ENCODE measurements at regions not wholly inside any gene's neighbourhood (a gene's known extent, or its start where the extent isn't known, plus 50 kb on each side); places are given as distances from the start of the nearest gene placed in this dataset.

GRCh38 chr3:181417748-181418147, 294.0 kb upstream of the SOX2 start:
- no peak for DNase-seq (ENCODE audit: low read depth)
- Histone ChIP-seq H3K36me3 (ENCODE audit: control insufficient read depth, insufficient read depth, low read length) (no peaks in the 10 kb centered on the region), H3K4me3 (ENCODE audit: low read depth, low read length) (no peak overlapping the region), H3K27me3 (ENCODE audit: control insufficient read depth, insufficient read depth, low read length) (no peaks in the 10 kb centered on the region)
- no peak for TF ChIP-seq CTCF (IDR thresholded peaks at IDR 0.05; ENCODE audit: insufficient read depth, low read depth, low read length)
- ChIA-PET CTCF (interaction anchor here (0.9 kb wide), 1 partner anchor 9 kb away, joined by 3 read pairs; no protein-coding TSS in a partner anchor), POLR2A (no interaction called here)

- DNase-seq (ENCODE audit: low read depth): no peak
- Histone ChIP-seq H3K27me3 (ENCODE audit: control insufficient read depth, insufficient read depth, low read length) (no peaks in the 10 kb centered on the region), H3K36me3 (ENCODE audit: control insufficient read depth, insufficient read depth, low read length) (no peaks in the 10 kb centered on the region), H3K4me3 (ENCODE audit: low read depth, low read length) (no peak overlapping the region)
- ChIA-PET POLR2A (no interaction called here), CTCF (no interaction called here)
- no peak for TF ChIP-seq CTCF (IDR thresholded peaks at IDR 0.05; ENCODE audit: insufficient read depth, low read depth, low read length)
Measured at GRCh38 chr3:181410870-181411269, 300.9 kb upstream of the SOX2 start.

DNA sequence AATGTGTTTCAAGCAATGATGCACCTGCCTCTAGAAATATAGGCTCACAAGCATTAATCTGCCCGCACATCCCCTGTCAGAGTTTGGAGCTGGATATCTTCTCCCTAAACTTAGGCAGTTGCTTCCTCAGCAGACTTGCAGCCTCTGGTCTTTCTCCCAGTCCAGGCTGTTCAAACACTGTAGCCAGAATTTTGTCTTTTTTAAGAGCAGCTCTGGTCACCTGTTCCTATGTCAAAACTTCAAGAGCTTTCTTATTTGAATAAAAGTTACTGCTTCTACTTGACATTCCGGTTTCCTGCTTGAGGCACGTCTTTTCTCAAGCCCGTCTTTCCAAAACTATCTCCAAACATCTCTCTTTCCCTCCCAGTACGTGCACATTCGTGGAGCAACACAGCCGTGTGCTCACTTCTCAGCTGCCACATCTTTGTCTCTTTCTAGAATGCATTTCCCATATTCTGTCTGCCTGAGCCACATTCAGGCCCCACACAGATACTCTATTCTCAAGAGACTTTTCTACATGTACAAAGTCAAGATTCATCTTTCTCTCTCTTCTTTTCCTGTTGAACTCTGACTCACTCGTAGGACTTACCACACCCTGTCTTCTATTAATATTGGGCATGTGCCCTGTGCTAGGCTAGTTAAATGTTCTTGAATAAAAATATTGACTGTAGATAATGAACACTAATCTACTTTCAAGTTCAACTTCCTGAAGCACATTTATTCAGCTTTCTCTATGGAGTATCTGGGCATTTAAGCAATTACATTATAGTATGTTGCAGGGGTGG, 307.7 kb upstream of the SOX2 start:
- no peak overlapping the region for H3K4me3 ChIP-seq (ENCODE audit: low read depth, low read length)
- ChIA-PET POLR2A (no interaction called here), CTCF (no interaction called here)
- no peaks in the 10 kb centered on the region for H3K36me3 ChIP-seq (ENCODE audit: control insufficient read depth, insufficient read depth, low read length)
- DNase-seq (ENCODE audit: low read depth): no peak
- TF ChIP-seq CTCF (IDR thresholded peaks at IDR 0.05; ENCODE audit: insufficient read depth, low read depth, low read length): no peak
- H3K27me3 ChIP-seq (ENCODE audit: control insufficient read depth, insufficient read depth, low read length): no peaks in the 10 kb centered on the region

DNA sequence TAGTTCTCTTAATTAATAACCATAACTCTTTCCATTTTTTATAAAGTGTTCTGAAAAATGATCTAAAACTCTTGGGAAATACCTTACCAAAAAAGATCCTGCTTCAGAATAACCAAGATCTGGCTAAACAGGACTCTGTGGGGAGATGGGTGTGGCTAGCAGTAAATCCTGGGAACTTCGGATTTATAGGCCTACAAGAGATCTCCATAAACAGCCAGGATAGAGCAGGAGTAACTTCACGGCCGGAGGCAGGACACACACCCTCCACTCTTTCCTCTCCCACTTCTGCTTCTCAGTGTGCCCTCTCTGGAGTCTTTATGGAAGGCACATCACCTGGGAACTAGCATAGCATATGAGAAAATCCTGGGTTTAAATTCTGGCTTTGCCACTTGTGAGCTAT, 309.4 kb upstream of the SOX2 start:
- H3K36me3 ChIP-seq (ENCODE audit: control insufficient read depth, insufficient read depth, low read length): no peaks in the 10 kb centered on the region
- H3K27me3 ChIP-seq (ENCODE audit: control insufficient read depth, insufficient read depth, low read length): no peaks in the 10 kb centered on the region
- H3K4me3 ChIP-seq (ENCODE audit: low read depth, low read length): no peak overlapping the region
- ChIA-PET POLR2A (no interaction called here), CTCF (no interaction called here)
- TF ChIP-seq CTCF (IDR thresholded peaks at IDR 0.05; ENCODE audit: insufficient read depth, low read depth, low read length): no peak
- no peak for DNase-seq (ENCODE audit: low read depth)

DNA sequence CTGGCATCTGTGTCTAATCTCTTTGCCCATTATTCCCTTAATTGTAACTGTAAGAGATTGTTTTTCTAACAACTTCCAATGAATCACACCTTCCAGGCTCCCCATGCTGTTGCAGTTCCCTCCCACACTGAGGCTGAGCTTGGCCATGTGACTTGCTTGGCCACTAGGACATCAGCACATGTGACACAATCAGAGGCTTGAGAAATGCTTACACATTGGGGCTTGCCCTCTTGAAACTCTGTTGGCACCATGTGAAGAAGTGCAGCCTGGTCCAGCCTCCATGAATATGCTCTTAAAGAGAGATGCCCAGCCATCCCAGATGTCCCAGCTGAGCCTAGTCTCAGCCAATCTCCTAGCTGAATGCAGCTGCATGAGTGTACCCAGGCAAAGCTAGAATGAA, 326.8 kb upstream of the SOX2 start:
- no peaks in the 10 kb centered on the region for H3K27me3 ChIP-seq (ENCODE audit: control insufficient read depth, insufficient read depth, low read length)
- CTCF ChIA-PET: no interaction called here
- POLR2A ChIA-PET: no interaction called here

More for the DNA sequence above, 326.8 kb upstream of the SOX2 start:
- Histone ChIP-seq H3K36me3 (ENCODE audit: control insufficient read depth, insufficient read depth, low read length) (no peaks in the 10 kb centered on the region), H3K4me3 (ENCODE audit: low read depth, low read length) (no peak overlapping the region)
- no peak for DNase-seq (ENCODE audit: low read depth)
- TF ChIP-seq CTCF (IDR thresholded peaks at IDR 0.05; ENCODE audit: insufficient read depth, low read depth, low read length): no peak
